22Rv1 (cell line): ENCODE measurements at regions not wholly inside any gene's neighbourhood (a gene's known extent, or its start where the extent isn't known, plus 50 kb on each side); places are given as distances from the start of the nearest gene placed in this dataset.
A peak's percentile ranks its signal among the peaks of the same experiment; 100 is the strongest.

Source experiments
- H3K27ac ChIP-seq: fragments of 450-650 bp; 2 replicates; pipeline ENCODE4 v1.5.1; 2017
- ZFX ChIP-seq: fragments of 450-650 bp; IDR thresholded peaks from 2 replicates; pipeline ENCODE4 v1.6.1; 2017; ENCODE audit warnings: antibody characterized with exemption, borderline replicate concordance
- TF ChIP-seq, protein P1 (sequence below): fragments of 450-650 bp; IDR thresholded peaks from 2 replicates; pipeline ENCODE4 v1.5.1; 2017; ENCODE audit warnings: mild to moderate bottlenecking

DNA sequence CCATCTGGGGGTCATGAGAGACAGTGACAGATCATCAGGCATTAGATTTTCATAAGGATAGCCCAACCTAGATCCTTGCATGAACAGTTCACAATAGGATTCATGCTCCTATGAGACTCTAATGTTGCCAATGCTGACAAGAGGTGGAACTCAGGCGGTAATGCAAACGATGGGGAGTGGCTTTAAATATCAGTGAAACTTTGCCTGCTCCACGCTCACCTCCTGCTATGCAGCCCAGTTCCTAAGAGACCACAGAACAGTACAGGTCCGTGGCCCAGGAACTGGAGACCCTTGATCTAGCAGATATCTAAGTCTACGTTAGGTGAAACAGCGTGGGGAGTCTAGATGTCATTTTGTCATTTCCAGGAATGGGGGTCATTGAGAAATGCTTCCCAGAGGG lies 165.7 kb downstream of the OR13H1 start:
- no peak for TF ChIP-seq ZFX
- TF ChIP-seq, protein P1, sequence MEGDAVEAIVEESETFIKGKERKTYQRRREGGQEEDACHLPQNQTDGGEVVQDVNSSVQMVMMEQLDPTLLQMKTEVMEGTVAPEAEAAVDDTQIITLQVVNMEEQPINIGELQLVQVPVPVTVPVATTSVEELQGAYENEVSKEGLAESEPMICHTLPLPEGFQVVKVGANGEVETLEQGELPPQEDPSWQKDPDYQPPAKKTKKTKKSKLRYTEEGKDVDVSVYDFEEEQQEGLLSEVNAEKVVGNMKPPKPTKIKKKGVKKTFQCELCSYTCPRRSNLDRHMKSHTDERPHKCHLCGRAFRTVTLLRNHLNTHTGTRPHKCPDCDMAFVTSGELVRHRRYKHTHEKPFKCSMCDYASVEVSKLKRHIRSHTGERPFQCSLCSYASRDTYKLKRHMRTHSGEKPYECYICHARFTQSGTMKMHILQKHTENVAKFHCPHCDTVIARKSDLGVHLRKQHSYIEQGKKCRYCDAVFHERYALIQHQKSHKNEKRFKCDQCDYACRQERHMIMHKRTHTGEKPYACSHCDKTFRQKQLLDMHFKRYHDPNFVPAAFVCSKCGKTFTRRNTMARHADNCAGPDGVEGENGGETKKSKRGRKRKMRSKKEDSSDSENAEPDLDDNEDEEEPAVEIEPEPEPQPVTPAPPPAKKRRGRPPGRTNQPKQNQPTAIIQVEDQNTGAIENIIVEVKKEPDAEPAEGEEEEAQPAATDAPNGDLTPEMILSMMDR: no peak
- peak overlapping the region; percentile 71 for H3K27ac ChIP-seq

DNA sequence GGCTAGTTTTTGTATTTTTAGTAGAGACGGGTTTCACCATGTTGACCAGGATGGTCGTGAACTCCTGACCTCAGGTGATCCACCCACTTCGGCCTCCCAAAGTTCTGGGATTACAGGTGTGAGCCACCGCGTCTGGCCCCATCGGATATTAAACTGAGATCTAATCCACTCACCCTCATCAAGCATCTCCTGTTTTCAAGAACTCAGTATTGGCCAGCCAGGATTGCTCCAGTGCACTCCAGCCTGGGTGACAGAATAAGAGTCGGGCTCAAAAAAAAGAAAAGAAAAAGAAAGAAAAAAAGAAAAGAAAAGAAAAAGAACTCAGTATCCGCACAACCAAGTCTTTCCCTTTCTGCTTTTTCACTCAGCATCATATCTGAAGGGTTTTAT lies 167.6 kb downstream of the OR13H1 start:
- TF ChIP-seq, protein P1: no peak
- no peak for TF ChIP-seq ZFX
- H3K27ac ChIP-seq: peak overlapping the region; percentile 71

DNA sequence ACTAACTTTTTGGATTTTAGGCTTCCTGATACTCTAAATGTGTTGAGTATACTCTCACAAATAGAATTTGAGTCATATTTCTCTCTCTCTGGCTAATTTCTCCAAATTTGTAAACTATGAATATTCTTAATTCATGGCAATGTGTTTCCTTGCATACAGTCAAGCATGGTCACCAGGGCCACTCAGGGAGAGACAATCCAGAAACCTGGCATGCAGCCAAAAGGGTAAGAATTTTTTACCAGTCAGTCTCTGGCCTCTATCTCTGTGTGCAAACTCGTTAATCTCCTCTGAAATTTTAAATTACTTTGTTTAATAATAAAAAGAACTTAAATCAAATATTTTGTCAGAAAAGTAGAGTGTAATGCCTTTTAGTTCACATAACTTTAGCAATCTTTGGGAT lies 179.8 kb downstream of the OR13H1 start:
- no peak overlapping the region for H3K27ac ChIP-seq
- TF ChIP-seq, protein P1: no peak
- no peak for TF ChIP-seq ZFX

- no peak overlapping the region for H3K27ac ChIP-seq
- TF ChIP-seq, protein P1: no peak
- TF ChIP-seq ZFX: no peak
These were observed 180.4 kb downstream of the OR13H1 start for GRCh38 chrX:131724292-131724691.

DNA sequence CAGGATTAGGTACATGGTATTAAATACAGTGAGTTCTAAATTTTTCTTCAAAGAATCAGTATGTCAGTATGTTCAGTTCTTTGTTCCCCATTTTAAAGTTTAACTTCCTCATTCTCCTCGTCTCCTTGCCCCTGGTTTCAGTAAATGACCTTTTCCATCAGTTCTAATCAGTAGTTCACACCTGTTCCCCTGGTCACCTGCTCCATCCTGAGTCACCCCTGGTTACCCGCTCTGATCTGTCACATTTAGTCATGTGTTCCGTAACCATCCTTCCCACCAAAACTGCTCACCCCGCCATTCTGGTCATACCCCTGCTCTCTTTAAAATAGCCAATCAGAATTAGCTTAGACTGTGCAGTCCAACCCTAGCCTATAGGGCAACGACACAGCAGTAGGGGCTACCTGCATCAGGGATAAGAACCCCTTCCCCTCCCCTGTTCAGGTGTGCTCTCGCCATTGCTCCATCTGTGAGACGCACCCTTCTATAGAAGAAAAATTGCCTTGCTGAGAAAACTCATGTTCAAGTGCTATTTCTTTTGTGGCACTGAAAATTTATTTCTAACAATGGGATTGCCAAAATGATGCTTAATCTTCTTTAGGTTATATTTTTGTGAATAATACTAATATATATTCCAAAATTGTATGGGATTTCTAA lies 181.3 kb downstream of the OR13H1 start:
- TF ChIP-seq, protein P1: no peak
- TF ChIP-seq ZFX: no peak
- H3K27ac ChIP-seq: no peak overlapping the region

DNA sequence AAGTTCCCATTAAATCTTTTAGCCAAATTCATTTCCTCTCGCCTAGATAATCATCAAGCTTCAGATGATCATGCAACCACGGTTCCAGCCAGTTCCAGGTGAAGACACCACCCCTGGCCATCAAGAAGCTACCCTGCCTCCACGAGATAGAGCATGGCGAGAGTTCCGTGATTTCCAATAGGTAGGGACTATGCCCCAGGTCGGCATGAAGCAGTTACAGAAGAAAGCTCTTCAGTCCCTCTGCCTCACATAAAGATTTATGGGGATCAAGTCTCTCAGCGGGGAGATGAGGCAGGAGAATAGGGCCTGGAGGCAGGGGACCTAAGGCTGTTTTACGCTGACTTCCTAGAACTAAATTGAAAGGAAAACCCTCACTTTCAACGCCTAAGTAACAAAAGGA lies 183.9 kb downstream of the OR13H1 start:
- no peak overlapping the region for H3K27ac ChIP-seq
- no peak for TF ChIP-seq ZFX
- TF ChIP-seq, protein P1: no peak

DNA sequence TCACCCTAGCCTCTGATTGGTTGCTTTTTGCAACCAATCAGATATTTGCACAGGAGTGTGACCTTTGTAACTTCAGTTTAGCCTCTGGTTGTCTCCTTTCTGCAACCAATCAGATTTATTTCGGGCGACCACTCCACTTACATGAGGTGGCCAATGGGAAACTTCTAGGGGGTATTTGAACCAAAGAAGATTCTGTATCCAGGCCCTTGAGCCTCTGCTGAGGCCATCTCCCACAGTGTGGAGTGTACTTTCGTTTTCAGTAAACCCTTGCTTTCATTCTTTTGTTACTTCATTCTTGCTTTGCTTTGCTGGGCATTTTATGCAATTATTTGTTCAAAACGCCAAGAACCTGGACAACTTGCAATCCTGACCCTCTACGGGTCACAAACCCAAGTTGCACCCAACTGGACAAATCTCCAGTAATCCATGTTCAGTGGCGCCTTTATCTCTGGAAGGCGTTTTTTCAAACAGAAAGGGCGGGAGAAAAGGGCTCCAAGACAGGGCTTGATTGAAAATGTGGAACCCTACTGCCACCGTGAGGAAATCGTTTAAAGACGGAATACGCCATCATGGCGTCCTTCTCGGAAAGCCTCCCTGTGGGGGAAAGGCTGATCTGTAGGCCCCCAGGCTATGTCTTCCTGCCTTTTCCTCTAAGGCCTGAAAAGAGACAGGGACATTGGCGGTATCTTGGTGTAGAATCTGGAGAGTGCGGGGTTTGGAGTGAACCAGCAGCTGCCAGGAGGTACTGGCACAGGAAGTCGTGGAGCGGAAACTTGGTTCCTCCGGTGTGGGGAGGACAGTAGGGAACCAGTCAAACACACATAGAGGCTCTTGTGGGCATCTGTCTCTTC lies 184.6 kb downstream of the OR13H1 start:
- H3K27ac ChIP-seq: no peak overlapping the region
- no peak for TF ChIP-seq ZFX
- TF ChIP-seq, protein P1: no peak
